ENCODE measurements at regions not wholly inside any gene's neighbourhood (a gene's known extent, or its start where the extent isn't known, plus 50 kb on each side); places are given as distances from the start of the nearest gene placed in this dataset.

GRCh38 chr2:106719222-106719621 lies 166.7 kb downstream of the ST6GAL2 start:
- ChIA-PET CTCF (no interaction called here), POLR2A (no interaction called here)
- Histone ChIP-seq H3K27me3 (ENCODE audit: control insufficient read depth, insufficient read depth, low read length) (no peaks in the 10 kb centered on the region), H3K36me3 (ENCODE audit: control insufficient read depth, insufficient read depth, low read length) (no peaks in the 10 kb centered on the region), H3K4me3 (ENCODE audit: low read depth, low read length) (no peak overlapping the region)
- DNase-seq (ENCODE audit: low read depth): no peak
- TF ChIP-seq CTCF (IDR thresholded peaks at IDR 0.05; ENCODE audit: insufficient read depth, low read depth, low read length): no peak

DNA sequence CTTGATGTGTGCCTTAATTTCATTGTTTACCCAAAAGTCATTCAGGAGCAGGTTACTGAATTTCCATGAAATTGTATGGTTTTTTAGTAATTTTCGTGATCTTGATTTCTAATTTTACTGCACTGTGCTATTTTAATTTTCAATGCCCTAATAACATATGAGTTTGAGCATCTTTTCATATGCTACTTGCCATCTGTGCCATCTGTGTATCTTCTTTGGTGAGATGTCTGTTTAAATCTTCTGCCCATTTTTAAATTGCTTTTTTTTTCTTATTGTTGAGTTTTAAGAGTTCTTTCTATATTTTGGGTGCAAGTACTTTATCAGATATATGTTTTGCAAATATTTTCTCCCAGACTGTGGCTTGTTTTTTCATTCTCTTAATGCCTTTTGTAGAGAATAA lies 165.9 kb downstream of the ST6GAL2 start:
- Histone ChIP-seq H3K36me3 (ENCODE audit: control insufficient read depth, insufficient read depth, low read length) (no peaks in the 10 kb centered on the region), H3K27me3 (ENCODE audit: control insufficient read depth, insufficient read depth, low read length) (no peaks in the 10 kb centered on the region), H3K4me3 (ENCODE audit: low read depth, low read length) (no peak overlapping the region)
- POLR2A ChIA-PET: no interaction called here
- CTCF ChIA-PET: no interaction called here
- TF ChIP-seq CTCF (IDR thresholded peaks at IDR 0.05; ENCODE audit: insufficient read depth, low read depth, low read length): no peak
- DNase-seq (ENCODE audit: low read depth): no peak

GRCh38 chr2:106724301-106724794 lies 161.6 kb downstream of the ST6GAL2 start:
- TF ChIP-seq CTCF (IDR thresholded peaks at IDR 0.05; ENCODE audit: insufficient read depth, low read depth, low read length): no peak
- Histone ChIP-seq H3K36me3 (ENCODE audit: control insufficient read depth, insufficient read depth, low read length) (no peaks in the 10 kb centered on the region), H3K27me3 (ENCODE audit: control insufficient read depth, insufficient read depth, low read length) (no peaks in the 10 kb centered on the region), H3K4me3 (ENCODE audit: low read depth, low read length) (no peak overlapping the region)
- ChIA-PET CTCF (no interaction called here), POLR2A (no interaction called here)
- DNase-seq (ENCODE audit: low read depth): no peak

- TF ChIP-seq CTCF (IDR thresholded peaks at IDR 0.05; ENCODE audit: insufficient read depth, low read depth, low read length): no peak
- ChIA-PET POLR2A (no interaction called here), CTCF (no interaction called here)
- H3K4me3 ChIP-seq (ENCODE audit: low read depth, low read length): no peak overlapping the region
- no peaks in the 10 kb centered on the region; the same call in 1 of the 2 replicates for H3K27me3 ChIP-seq (ENCODE audit: control insufficient read depth, insufficient read depth, low read length)
- H3K36me3 ChIP-seq (ENCODE audit: control insufficient read depth, insufficient read depth, low read length): no peaks in the 10 kb centered on the region
- no peak for DNase-seq (ENCODE audit: low read depth)
These were observed 151.8 kb downstream of the ST6GAL2 start for GRCh38 chr2:106734165-106734564.

DNA sequence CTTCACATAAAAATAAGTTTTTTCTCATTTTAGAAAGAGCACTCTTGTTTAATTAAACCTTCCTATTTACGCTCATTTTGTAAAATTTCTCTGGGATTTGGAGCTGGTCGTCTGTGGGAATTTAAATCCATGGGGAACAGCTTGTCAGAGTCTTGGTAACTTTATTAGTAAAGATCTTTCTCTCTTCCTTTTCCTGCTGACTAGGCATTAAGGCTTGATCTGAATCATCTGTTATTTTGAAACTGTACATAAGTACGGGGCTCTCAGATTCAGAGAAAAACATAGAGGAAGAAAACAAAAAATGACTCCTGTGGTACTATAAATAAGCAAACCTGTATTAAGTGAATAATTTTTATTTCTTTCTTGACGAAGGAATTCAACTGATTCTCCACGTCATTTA lies 150.2 kb downstream of the ST6GAL2 start:
- no peaks in the 10 kb centered on the region for H3K36me3 ChIP-seq (ENCODE audit: control insufficient read depth, insufficient read depth, low read length)
- CTCF ChIA-PET: no interaction called here
- no peaks in the 10 kb centered on the region; the same call in 1 of the 2 replicates for H3K27me3 ChIP-seq (ENCODE audit: control insufficient read depth, insufficient read depth, low read length)
- no peak overlapping the region for H3K4me3 ChIP-seq (ENCODE audit: low read depth, low read length)
- no peak for TF ChIP-seq CTCF (IDR thresholded peaks at IDR 0.05; ENCODE audit: insufficient read depth, low read depth, low read length)
- POLR2A ChIA-PET: no interaction called here
- DNase-seq (ENCODE audit: low read depth): no peak

All from BJ (cell line).